SK-N-SH (cell line): ENCODE measurements at regions not wholly inside any gene's neighbourhood (a gene's known extent, or its start where the extent isn't known, plus 50 kb on each side); places are given as distances from the start of the nearest gene placed in this dataset.

Experiments
- CTCF ChIA-PET: fragments of 300-600, 350-600 bp; formaldehyde crosslinking; extraction: SDS; loops from one replicate; lab custom pipeline; 2021; lab: Yijun Ruan, JAX
- POLR2A ChIA-PET: fragments of 350-600 bp; sonication (Branson Sonifier 250); formaldehyde crosslinking; extraction: SDS; loops from one replicate; lab custom pipeline; 2020; ENCODE audit warnings: antibody characterized with exemption, inconsistent platforms; lab: Yijun Ruan, JAX
- DNase-seq: peaks from one replicate; pipeline ENCODE4 v3.0.0; 2012
- H2AFZ ChIP-seq: fragments of 200-600 bp; sonication (generic); 2 replicates; pipeline ENCODE4 v1.8.1; 2016; ENCODE audit warnings: antibody characterized with exemption, mild to moderate bottlenecking, low read depth
- H3F3A ChIP-seq: fragments of 200-600 bp; sonication (generic); replicated peaks from 2 replicates; pipeline ENCODE3; 2016; ENCODE audit warnings: antibody characterized with exemption, mild to moderate bottlenecking; ENCODE audit not compliant: insufficient read depth
- H3K27ac ChIP-seq, 2 experiments: fragments of 200-500 bp in 1 of 2; fragments of 200-600 bp in 1 of 2; sonication (Bioruptor generic) in 1 of 2; sonication (generic), shearing (Covaris generic) in 1 of 2; 2 replicates each; pipeline versions ENCODE4 v1.5.1 to v1.6.1; 2014 to 2016; ENCODE audit warnings: low read depth in 2 of 2, inconsistent platforms in 1 of 2, low read length in 1 of 2, mild to moderate bottlenecking in 1 of 2, mixed read lengths in 1 of 2
- H3K27me3 ChIP-seq: fragments of 200-600 bp; sonication (generic), shearing (Covaris generic); 2 replicates; pipeline ENCODE4 v1.6.1; 2016; ENCODE audit warnings: mixed run types; ENCODE audit not compliant: insufficient read depth
- H3K36me3 ChIP-seq, 2 experiments: fragments of 200-500 bp in 1 of 2; fragments of 200-600 bp in 1 of 2; sonication (Bioruptor generic) in 1 of 2; sonication (generic) in 1 of 2; replicated peaks in 1 of 2; 2 replicates each; pipeline versions ENCODE3 to v1.5.1; 2014 to 2016; ENCODE audit warnings: low read length in 1 of 2, mild to moderate bottlenecking in 1 of 2; ENCODE audit not compliant: insufficient read depth in 2 of 2, control insufficient read depth in 1 of 2
- H3K4me1 ChIP-seq, 2 experiments: fragments of 200-500 bp in 1 of 2; fragments of 200-600 bp in 1 of 2; sonication (Bioruptor generic) in 1 of 2; sonication (generic), shearing (Covaris generic) in 1 of 2; 2 replicates each; pipeline versions ENCODE4 v1.5.1 to v1.6.1; 2014 to 2016; ENCODE audit warnings: low read depth in 1 of 2, low read length in 1 of 2, mixed run types in 1 of 2; ENCODE audit not compliant: insufficient read depth in 2 of 2, control insufficient read depth in 1 of 2
- H3K4me2 ChIP-seq: fragments of 200-600 bp; sonication (generic), shearing (Covaris generic); 2 replicates; pipeline ENCODE4 v1.6.1; 2017; ENCODE audit warnings: mixed run types
- H3K4me3 ChIP-seq, 2 experiments: fragments of 200-500 bp in 1 of 2; fragments of 200-600 bp in 1 of 2; sonication (Bioruptor generic) in 1 of 2; sonication (generic), shearing (Covaris generic) in 1 of 2; 2 replicates each; pipeline versions ENCODE4 v1.5.1 to v1.8.1; 2014 to 2016; ENCODE audit warnings: low read depth in 2 of 2, inconsistent platforms in 1 of 2, low read length in 1 of 2, mild to moderate bottlenecking in 1 of 2, mixed read lengths in 1 of 2, moderate library complexity in 1 of 2
- H3K79me2 ChIP-seq: fragments of 200-600 bp; sonication (generic); 2 replicates; pipeline ENCODE4 v1.8.1; 2017; ENCODE audit warnings: mild to moderate bottlenecking; ENCODE audit not compliant: insufficient read depth
- H3K9ac ChIP-seq: fragments of 200-600 bp; sonication (generic); 2 replicates; pipeline ENCODE4 v1.6.1; 2017; ENCODE audit warnings: mixed run types
- H3K9me2 ChIP-seq: fragments of 200-600 bp; sonication (generic); 2 replicates; pipeline ENCODE4 v1.6.1; 2017; ENCODE audit warnings: mixed run types
- H3K9me3 ChIP-seq: fragments of 200-600 bp; sonication (generic); 2 replicates; pipeline ENCODE4 v1.6.1; 2017; ENCODE audit warnings: mixed run types, mild to moderate bottlenecking, moderate library complexity
- H4K20me1 ChIP-seq: fragments of 200-600 bp; sonication (generic); 2 replicates; pipeline ENCODE4 v1.6.1; 2017; ENCODE audit warnings: mild to moderate bottlenecking, mixed run types; ENCODE audit not compliant: insufficient read depth
- ELF1 ChIP-seq: IDR thresholded peaks from 2 replicates; pipeline ENCODE4 v1.4.0; 2012
- FOSL2 ChIP-seq: IDR thresholded peaks from 2 replicates; pipeline ENCODE4 v1.4.0; 2012; ENCODE audit warnings: low read depth, mild to moderate bottlenecking, moderate library complexity, borderline replicate concordance
- FOXJ3 ChIP-seq: sonication (generic); formaldehyde crosslinking; IDR thresholded peaks from 2 replicates; pipeline ENCODE4 v1.5.1; 2020; ENCODE audit warnings: mild to moderate bottlenecking, missing genetic modification reagents
- FOXM1 ChIP-seq: IDR thresholded peaks from 2 replicates; pipeline ENCODE4 v1.4.0; 2012; ENCODE audit warnings: low read depth, mild to moderate bottlenecking
- GABPA ChIP-seq: IDR thresholded peaks from 2 replicates; pipeline ENCODE4 v1.4.0; 2012; ENCODE audit warnings: low read depth, mild to moderate bottlenecking
- GATA2 ChIP-seq: sonication (generic); formaldehyde crosslinking; IDR thresholded peaks from 2 replicates; pipeline ENCODE4 v1.5.0; 2020; ENCODE audit warnings: mild to moderate bottlenecking, missing genetic modification reagents
- IRF3 ChIP-seq: fragments of 150-350 bp; IDR thresholded peaks from 2 replicates; pipeline ENCODE4 v1.6.1; 2016; ENCODE audit warnings: mild to moderate bottlenecking, low read depth, low read length
- JUND ChIP-seq: IDR thresholded peaks from 2 replicates; pipeline ENCODE4 v1.4.0; 2012
- MEF2A ChIP-seq: IDR thresholded peaks from 2 replicates; pipeline ENCODE4 v1.4.0; 2012; ENCODE audit warnings: low read depth, borderline replicate concordance
- NFIC ChIP-seq: IDR thresholded peaks from 2 replicates; pipeline ENCODE4 v1.4.0; 2012; ENCODE audit warnings: borderline replicate concordance
- NRF1 ChIP-seq: IDR thresholded peaks from 2 replicates; pipeline ENCODE4 v1.6.1; 2012; ENCODE audit warnings: low read depth, mild to moderate bottlenecking, low read length
- RAD21 ChIP-seq: IDR thresholded peaks from 2 replicates; pipeline ENCODE4 v1.6.1; 2012; ENCODE audit warnings: mild to moderate bottlenecking, low read length
- REST ChIP-seq: IDR thresholded peaks from 2 replicates; pipeline ENCODE4 v1.6.1; 2012; ENCODE audit warnings: mild to moderate bottlenecking, low read depth, low read length, moderate library complexity
- TAF1 ChIP-seq: IDR thresholded peaks from 2 replicates; pipeline ENCODE4 v1.6.1; 2012; ENCODE audit warnings: low read depth, mild to moderate bottlenecking, low read length, moderate library complexity, borderline replicate concordance
- TEAD4 ChIP-seq: IDR thresholded peaks from 2 replicates; pipeline ENCODE4 v1.4.0; 2012; ENCODE audit warnings: mild to moderate bottlenecking, borderline replicate concordance; ENCODE audit not compliant: insufficient read depth
- USF2 ChIP-seq: fragments of 150-350 bp; IDR thresholded peaks from 2 replicates; pipeline ENCODE4 v1.6.1; 2017; ENCODE audit warnings: antibody characterized with exemption, low read length, low read depth, borderline replicate concordance
- YY1 ChIP-seq: IDR thresholded peaks from 2 replicates; pipeline ENCODE4 v1.4.0; 2012; ENCODE audit warnings: low read depth, mild to moderate bottlenecking
- WGBS: methylation state at CpG from one replicate; pipeline ENCODE4 v1.1.6; 2017; ENCODE audit warnings: low lambda C conversion rate; 5-methylcytosine and 5-hydroxymethylcytosine counted together
- TF ChIP-seq, protein P1 (sequence below): IDR thresholded peaks from 2 replicates; pipeline ENCODE4; 2012

DNA sequence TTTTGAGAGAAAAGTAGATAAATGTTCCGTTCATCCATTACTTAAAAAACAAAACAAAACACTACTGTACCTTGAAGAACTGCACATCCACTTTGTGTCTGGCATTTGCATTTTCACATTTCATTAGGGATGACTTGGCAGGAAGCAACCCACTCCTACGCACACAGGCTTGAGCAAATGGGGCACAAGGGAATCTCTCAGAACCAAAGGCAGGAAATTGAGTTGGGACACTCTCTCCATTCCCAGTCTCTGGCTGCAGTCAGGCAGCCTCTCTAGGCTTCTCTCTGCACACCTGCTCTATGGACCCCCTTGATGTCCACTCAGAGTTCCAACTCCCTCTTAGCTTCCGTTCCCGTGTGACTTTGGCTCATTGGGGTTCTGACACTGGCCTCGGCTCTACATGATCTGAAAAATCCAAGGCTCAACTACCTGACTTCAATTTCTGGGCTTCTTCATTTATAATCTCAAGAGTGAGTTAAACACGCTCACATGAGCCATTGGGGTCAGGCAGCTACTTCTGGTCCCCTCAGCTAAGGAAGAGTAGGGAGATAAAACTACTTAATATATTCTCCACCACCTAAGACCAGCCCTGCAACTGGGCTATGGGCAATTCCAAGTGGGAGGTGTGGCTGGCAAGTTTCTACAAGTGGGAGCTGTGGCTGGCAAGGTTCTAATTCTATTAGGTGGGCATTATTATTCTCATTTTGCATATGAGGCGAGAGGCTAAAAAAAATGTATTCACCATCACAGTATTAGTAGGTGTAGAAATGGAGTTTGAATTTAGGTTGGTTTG lies 251.9 kb downstream of the SOD2 start:
- H3K36me3 ChIP-seq = no peaks in the 10 kb centered on the region
- H3F3A ChIP-seq = no peaks in the 10 kb centered on the region
- H3K4me1 ChIP-seq = no peaks in the 10 kb centered on the region
- H4K20me1 ChIP-seq = no peaks in the 10 kb centered on the region
- CTCF ChIA-PET = no interaction called here
- H3K4me2 ChIP-seq = no peak overlapping the region
- no peaks in the 10 kb centered on the region for H3K79me2 ChIP-seq
- no peak for TF ChIP-seq GABPA
- TF ChIP-seq GATA2 = no peak
- TF ChIP-seq REST = no peak
- TF ChIP-seq TAF1 = no peak
- no peak for TF ChIP-seq YY1
- TF ChIP-seq NRF1 = no peak
- no peak for TF ChIP-seq FOSL2
- TF ChIP-seq USF2 = no peak
- TF ChIP-seq TEAD4 = no peak
- no peak for TF ChIP-seq IRF3
- no peak for TF ChIP-seq MEF2A
- WGBS = 2% methylated on average over 7 of the region's 7 CpGs
- H3K27ac ChIP-seq = no peak overlapping the region
- no peak overlapping the region for H3K9ac ChIP-seq
- POLR2A ChIA-PET = no interaction called here
- no peak overlapping the region for H3K4me3 ChIP-seq
- no peaks in the 10 kb centered on the region for H3K9me3 ChIP-seq
- peaks cover 24% of the 10 kb centered on the region for H3K27me3 ChIP-seq
- H2AFZ ChIP-seq = no peak overlapping the region
- H3K9me2 ChIP-seq = no peaks in the 10 kb centered on the region
- DNase-seq = no peak

DNA sequence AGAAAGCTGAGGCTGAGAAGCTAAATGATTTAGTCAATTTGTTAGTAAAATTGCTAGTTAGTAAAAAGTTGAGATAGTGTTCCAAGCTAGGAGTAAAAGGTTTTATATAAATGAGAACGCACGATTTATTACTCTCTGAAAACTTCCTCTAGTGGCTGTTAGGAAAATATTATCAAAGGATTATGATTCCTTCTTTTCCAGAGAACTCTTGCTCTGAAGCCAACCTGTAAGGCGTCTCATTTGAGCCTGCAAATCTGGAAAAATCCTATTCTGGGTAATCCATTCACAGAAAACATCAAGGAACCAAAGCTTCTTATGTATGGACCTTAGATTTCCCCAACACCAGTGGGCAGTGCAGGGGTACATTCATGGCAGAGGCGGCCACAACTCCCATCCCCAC lies 252.7 kb downstream of the SOD2 start:
- POLR2A ChIA-PET = interaction anchor here (0.6 kb wide), 1 partner anchor 25 kb away, joined by 4 read pairs; no protein-coding TSS in a partner anchor
- DNase-seq = no peak
- no peak overlapping the region for H3K9ac ChIP-seq
- TF ChIP-seq NFIC (no peak), FOXJ3 (CRISPR knock-in tag) (no peak), RAD21 (no peak), REST (no peak), GATA2 (no peak), ELF1 (no peak), FOXM1 (no peak), JUND (no peak)
- TF ChIP-seq, protein P1, sequence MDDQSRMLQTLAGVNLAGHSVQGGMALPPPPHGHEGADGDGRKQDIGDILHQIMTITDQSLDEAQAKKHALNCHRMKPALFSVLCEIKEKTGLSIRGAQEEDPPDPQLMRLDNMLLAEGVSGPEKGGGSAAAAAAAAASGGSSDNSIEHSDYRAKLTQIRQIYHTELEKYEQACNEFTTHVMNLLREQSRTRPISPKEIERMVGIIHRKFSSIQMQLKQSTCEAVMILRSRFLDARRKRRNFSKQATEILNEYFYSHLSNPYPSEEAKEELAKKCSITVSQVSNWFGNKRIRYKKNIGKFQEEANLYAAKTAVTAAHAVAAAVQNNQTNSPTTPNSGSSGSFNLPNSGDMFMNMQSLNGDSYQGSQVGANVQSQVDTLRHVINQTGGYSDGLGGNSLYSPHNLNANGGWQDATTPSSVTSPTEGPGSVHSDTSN = no peak

More for the DNA sequence above, 252.7 kb downstream of the SOD2 start:
- Histone ChIP-seq H3K9me2 (no peaks in the 10 kb centered on the region), H3K4me3 (no peak overlapping the region), H3K4me1 (no peaks in the 10 kb centered on the region), H3K27ac (no peak overlapping the region), H3K4me2 (no peak overlapping the region), H3K27me3 (peaks cover 20% of the 10 kb centered on the region), H3K36me3 (no peaks in the 10 kb centered on the region), H4K20me1 (no peaks in the 10 kb centered on the region), H3K9me3 (no peaks in the 10 kb centered on the region), H2AFZ (no peak overlapping the region), H3F3A (no peaks in the 10 kb centered on the region), H3K79me2 (no peaks in the 10 kb centered on the region)
- WGBS = 2% methylated on average over 4 of the region's 4 CpGs
- CTCF ChIA-PET = no interaction called here
